Islet precursor cell (in vitro differentiated cells): ENCODE measurements at regions not wholly inside any gene's neighbourhood (a gene's known extent, or its start where the extent isn't known, plus 50 kb on each side); places are given as distances from the start of the nearest gene placed in this dataset.
"Not testable (repeated sequence)": the region's sequence is repeated elsewhere in the genome, so short reads cannot be mapped to it uniquely, and the experiment has no call there.

Experiments
- DNase-seq: peaks from one replicate; pipeline ENCODE4 v3.0.0-alpha.2; 2018

GRCh38 chr13:69234171-69234570 lies 873.5 kb upstream of the ATXN8OS start:
- DNase-seq, result no peak

GRCh38 chr13:69226427-69226826 lies 881.2 kb upstream of the ATXN8OS start:
- DNase-seq, result no peak

DNA sequence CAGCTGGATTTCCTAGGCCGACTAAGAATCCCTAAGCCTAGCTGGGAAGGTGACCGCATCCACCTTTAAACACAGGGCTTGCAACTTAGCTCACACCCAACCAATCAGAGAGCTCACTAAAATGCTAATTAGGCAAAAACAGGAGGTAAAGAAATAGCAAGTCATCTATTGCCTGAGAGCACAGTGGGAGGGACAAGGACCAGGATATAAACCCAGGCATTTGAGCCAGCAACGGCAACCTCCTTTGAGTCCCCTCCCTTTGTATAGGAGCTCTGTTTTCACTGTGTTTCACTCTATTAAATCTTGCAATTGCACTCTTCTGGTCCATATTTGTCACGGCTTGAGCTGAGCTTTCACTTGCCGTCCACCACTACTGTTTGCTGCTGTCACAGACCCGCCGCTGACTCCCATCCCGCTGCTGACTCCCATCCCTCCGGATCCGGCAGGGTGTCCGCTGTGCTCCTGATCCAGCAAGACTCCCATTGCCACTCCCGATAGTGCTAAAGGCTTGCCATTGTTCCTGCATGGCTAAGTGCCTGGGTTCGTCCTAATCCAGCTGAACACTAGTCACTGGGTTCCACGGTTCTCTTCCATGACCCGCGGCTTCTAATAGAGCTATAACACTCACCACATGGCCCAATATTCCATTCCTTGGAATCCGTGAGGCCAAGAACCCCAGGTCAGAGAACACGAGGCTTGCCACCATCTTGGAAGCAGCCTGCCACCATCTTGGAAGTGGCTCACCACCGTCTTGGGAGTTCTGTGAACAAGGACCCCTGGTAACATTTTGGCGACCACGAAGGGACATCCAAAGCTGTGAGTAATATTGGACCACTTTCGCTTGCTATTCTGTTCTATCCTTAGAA lies 885.8 kb upstream of the ATXN8OS start:
- DNase-seq, result not testable (repeated sequence)

GRCh38 chr13:69213396-69213795 lies 894.2 kb upstream of the ATXN8OS start:
- no peak for DNase-seq

DNA sequence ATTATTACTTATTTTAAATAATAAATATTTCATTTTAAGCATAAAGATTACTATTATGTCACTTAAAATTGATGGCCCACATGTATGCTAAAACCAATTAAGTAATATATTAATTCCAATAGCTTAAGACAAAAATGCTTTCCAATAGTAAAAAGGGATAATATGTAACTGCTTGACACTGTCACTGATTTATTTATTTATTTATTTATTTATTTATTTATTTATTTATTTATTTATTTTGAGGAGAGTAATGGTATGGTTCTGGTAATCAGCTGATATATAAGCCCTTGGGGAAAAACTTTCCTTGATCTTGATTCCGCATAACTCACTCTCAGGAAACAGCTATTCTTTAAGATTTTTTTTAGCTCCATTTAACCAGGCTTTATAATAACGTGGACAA lies 903.0 kb upstream of the ATXN8OS start:
- no peak for DNase-seq

- DNase-seq, result no peak
Measured at GRCh38 chr13:69202996-69203395, 904.6 kb upstream of the ATXN8OS start.

- no peak for DNase-seq
Measured at GRCh38 chr13:69199664-69200063, 908.0 kb upstream of the ATXN8OS start.

DNA sequence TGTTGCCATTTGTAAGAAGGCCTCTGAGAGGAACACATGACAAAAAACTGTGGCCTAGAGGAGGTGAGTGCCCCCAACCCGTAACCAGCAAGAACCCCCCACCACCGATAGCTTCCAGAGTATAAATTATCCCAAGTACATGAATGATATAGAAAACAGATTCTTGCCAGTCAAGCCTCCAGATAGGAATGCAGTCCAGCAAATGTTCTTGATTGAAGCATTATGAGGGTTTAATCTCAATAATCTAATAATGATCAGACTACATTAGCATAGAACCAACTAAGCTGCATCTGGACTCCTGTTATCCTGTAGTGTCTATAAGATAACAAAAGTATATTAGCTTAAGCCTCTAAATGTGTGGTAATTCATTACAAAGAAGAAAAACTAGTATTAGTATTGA lies 908.9 kb upstream of the ATXN8OS start:
- no peak for DNase-seq

- DNase-seq, result no peak
Measured at GRCh38 chr13:69194130-69194529, 913.5 kb upstream of the ATXN8OS start.

GRCh38 chr13:69180034-69180433 lies 927.6 kb upstream of the ATXN8OS start:
- no peak for DNase-seq

DNA sequence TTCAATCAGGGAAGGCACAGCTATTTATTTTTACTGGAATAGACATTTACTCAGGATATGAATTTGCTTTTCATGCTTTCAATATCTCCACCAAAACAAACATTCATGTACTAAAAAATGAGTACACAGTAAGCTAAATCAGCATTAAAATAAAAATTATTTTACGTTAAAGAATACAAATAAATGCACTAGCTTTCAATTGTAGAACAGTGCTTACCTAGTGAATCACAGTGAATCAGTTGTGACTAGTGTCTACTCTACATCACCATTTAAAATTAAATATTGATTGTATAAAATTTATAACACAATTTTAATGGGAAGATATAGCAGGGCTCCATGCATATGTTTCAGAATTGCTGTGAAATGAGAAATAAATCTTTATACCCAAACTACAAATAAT lies 929.6 kb upstream of the ATXN8OS start:
- no peak for DNase-seq

DNA sequence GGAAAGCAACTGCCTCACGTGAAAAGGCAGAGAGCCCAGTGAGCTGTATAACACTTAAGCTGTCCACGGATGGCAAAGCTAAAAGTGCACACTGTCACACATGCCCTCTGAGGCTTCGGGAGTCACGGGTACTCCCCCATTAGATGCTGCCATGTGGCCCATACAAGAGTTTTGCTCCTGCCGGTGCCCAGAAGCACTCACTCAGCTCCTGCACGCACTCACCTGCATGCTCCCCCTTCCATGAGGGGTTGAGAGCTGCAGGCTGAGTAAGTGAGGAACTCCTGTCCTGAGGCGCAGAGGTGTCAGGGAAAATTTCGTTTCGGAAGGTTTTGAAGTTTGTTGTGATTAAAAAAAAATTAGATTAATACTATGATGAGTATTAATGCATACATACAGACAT lies 939.2 kb upstream of the ATXN8OS start:
- no peak for DNase-seq

- DNase-seq, result no peak
Measured at GRCh38 chr13:69155136-69155535, 952.5 kb upstream of the ATXN8OS start.

DNA sequence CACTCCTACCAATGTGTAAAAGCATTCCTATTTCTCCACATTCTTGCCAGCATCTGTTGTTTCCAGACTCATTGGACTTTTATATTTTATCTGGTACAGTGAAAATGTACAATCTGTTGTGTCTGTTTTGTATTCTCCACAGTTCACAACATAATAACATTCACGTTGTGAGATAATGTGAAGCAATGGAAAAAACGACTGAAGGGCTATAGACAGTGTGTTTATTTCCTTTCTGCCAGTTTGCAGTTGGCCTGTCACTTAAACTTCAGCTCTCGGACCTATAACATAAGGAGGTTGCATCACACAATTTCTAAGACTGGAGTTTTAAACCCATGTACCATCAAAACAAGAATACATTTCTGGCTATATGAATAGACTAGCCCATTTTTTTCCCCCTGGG lies 965.5 kb upstream of the ATXN8OS start:
- no peak for DNase-seq

DNA sequence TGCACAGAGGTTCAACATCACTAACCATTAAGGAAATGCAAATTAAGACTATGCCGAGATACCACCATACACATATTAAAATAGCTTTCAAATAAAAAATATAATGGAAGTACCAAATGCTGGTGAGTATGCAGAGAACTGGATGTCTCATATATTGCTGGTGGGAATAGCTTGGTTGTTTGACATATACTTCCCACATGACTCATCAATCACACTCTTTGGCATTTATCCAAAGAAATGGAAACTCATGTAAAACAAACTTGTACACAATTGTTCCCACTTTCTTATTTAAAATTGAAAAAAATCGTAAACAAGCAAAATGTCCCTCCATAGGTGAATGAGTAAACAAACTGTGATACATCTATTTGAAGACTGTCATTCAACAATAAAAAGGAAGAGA lies 982.6 kb upstream of the ATXN8OS start:
- no peak for DNase-seq

DNA sequence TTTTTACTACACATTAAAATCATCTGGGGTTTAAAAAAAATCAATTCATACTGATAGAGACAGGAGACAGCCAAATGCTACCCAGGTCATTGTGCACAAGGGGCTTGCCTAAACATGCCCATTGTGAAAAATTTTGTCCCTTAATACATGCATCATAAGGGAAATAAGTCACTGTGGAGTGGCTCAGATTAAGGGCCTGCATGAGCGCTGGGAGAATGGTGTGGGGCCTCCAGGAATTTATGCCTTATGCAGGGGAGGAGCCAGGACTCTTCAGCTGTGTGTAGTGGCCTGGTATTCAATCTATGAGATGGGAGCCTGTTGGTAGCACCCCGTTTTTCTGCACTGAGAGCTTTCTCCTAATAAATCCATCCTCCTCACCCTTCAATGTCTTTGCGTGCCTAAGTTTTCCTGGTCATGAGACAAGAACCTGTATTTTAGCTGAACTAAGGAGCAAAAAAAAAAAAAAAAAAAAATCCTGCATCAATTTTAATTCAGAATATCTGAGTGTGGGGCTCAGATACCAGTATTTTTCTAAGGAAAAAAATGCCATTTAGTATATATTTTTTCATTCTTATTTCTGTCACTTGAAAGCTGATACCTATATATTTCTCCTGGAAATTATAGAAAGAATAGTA lies 997.6 kb upstream of the ATXN8OS start:
- DNase-seq, result peak; percentile 63

GRCh38 chr13:69108486-69108885 lies 999.1 kb upstream of the ATXN8OS start:
- DNase-seq, result no peak

DNA sequence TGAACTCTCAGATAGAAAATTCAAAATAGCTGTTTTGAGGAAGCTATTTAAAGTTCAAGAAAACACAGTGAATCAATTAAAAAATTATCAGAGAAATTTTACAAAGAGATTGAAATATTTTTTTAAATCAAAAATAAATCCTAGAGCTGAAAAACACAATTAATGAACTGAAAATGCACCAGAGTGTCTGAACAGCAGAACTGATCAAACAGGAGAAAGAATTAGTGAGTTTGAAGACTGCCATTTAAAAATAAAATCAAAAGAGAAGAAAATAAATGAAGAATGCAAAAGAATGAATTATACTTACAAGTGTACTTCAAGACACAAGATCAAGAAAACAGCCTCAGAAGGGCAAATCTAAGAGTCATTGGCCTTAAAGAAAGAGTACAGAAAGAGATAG lies 1000.2 kb upstream of the ATXN8OS start:
- DNase-seq, result no peak

GRCh38 chr13:69101841-69102240 lies 1005.8 kb upstream of the ATXN8OS start:
- no peak for DNase-seq

DNA sequence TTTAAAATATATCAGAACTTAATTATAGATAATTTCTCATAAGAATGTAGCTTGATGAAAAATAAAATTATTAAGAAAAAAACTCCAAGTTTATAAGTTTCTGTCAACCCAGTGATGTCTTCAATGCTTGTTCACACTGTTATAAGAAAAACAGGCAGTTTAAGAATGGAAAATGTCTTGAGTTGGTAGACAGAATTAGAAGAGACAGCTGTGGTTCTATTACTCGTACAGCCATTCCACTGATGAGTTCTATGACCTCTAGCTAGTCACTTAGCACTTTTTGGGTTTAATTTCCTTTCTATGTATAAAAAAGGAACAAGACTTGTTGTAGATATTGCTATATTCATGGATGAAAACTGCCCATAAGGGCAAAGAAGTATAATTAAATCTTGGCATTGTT lies 1013.1 kb upstream of the ATXN8OS start:
- DNase-seq, result no peak

- no peak for DNase-seq
Measured at GRCh38 chr13:69092615-69093322, 1014.9 kb upstream of the ATXN8OS start.

DNA sequence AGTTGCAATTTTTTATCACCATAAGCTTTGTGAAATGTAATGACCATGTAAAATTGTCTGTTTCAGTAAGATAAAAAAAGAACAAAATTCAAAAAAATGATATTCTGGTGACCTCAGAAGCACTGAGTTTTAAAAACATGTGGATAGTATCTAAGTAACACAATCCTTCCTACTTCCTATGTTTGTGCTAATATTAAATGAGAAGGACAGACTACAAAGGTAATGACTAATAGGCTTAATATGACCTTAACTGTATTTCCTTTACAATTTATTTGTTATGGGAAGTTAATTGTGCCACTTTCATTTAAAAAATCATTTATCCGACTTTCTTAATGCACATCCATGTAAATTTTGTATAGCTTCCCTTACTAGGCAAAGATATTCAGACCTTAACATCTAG lies 1030.4 kb upstream of the ATXN8OS start:
- DNase-seq, result no peak

- no peak for DNase-seq
Measured at GRCh38 chr13:69069554-69070133, 1038.0 kb upstream of the ATXN8OS start.

GRCh38 chr13:69050696-69051095 lies 1056.9 kb upstream of the ATXN8OS start:
- DNase-seq, result no peak
